Astrocyte (in vitro differentiated cells and primary cell): ENCODE measurements at regions not wholly inside any gene's neighbourhood (a gene's known extent, or its start where the extent isn't known, plus 50 kb on each side); places are given as distances from the start of the nearest gene placed in this dataset.

ENCODE experiments used
- DNase-seq: peaks from one replicate; pipeline ENCODE4 v3.0.0-alpha.2; 2010; ENCODE audit warnings: low read depth
- FAIRE-seq: peaks from 2 replicates; lab custom pipeline; 2011; peaks lifted over from hg19 to GRCh38; lab: Jason Lieb, UNC
- H2AFZ ChIP-seq: 2 replicates; pipeline ENCODE4 v1.6.0; 2012; ENCODE audit warnings: low read depth, low read length, inconsistent platforms
- H3K27ac ChIP-seq: 2 replicates; pipeline ENCODE4 v1.5.1; 2011; ENCODE audit warnings: low read depth, low read length, inconsistent platforms
- H3K27me3 ChIP-seq: 2 replicates; pipeline ENCODE4 v1.6.0; 2011; ENCODE audit warnings: low read length, inconsistent platforms; ENCODE audit not compliant: insufficient read depth
- H3K36me3 ChIP-seq: 2 replicates; pipeline ENCODE4 v1.5.1; 2011; ENCODE audit warnings: low read length, inconsistent platforms; ENCODE audit not compliant: insufficient read depth
- H3K4me1 ChIP-seq: 2 replicates; pipeline ENCODE4 v1.5.1; 2011; ENCODE audit warnings: low read length, inconsistent platforms; ENCODE audit not compliant: insufficient read depth
- H3K4me2 ChIP-seq: 2 replicates; pipeline ENCODE4 v1.6.0; 2012; ENCODE audit warnings: low read length, inconsistent platforms
- H3K4me3 ChIP-seq: 2 replicates; pipeline ENCODE4 v1.5.1; 2011; ENCODE audit warnings: low read depth, mild to moderate bottlenecking, low read length, inconsistent platforms; ENCODE audit not compliant: insufficient read depth
- H3K79me2 ChIP-seq: 2 replicates; pipeline ENCODE4 v1.6.0; 2012; ENCODE audit warnings: mild to moderate bottlenecking, low read length, inconsistent platforms; ENCODE audit not compliant: insufficient read depth
- H3K9ac ChIP-seq: 2 replicates; pipeline ENCODE4 v1.6.0; 2012; ENCODE audit warnings: mild to moderate bottlenecking, low read length, inconsistent platforms
- H3K9me3 ChIP-seq: 2 replicates; pipeline ENCODE4 v1.5.1; 2012; ENCODE audit warnings: low read depth, mild to moderate bottlenecking, low read length, inconsistent platforms; ENCODE audit not compliant: insufficient read depth
- H4K20me1 ChIP-seq: 2 replicates; pipeline ENCODE4 v1.6.0; 2012; ENCODE audit warnings: low read length, inconsistent platforms; ENCODE audit not compliant: insufficient read depth
- H3K27ac Mint-ChIP-seq: one replicate; pipeline ENCODE4 v1.8.0; 2021; ENCODE audit warnings: mild to moderate bottlenecking, mixed read lengths; ENCODE audit not compliant: unreplicated experiment
- H3K27me3 Mint-ChIP-seq: one replicate; pipeline ENCODE4 v1.8.0; 2021; ENCODE audit warnings: low read depth, mixed read lengths; ENCODE audit not compliant: unreplicated experiment
- H3K36me3 Mint-ChIP-seq: one replicate; pipeline ENCODE4 v1.8.0; 2021; ENCODE audit warnings: low read depth, mixed read lengths; ENCODE audit not compliant: unreplicated experiment
- H3K4me1 Mint-ChIP-seq: one replicate; pipeline ENCODE4 v1.8.0; 2021; ENCODE audit warnings: low read depth, mixed read lengths; ENCODE audit not compliant: unreplicated experiment
- H3K4me3 Mint-ChIP-seq: one replicate; pipeline ENCODE4 v1.8.0; 2021; ENCODE audit warnings: mild to moderate bottlenecking, moderate library complexity, mixed read lengths; ENCODE audit not compliant: unreplicated experiment
- H3K9me3 Mint-ChIP-seq: one replicate; pipeline ENCODE4 v1.8.0; 2021; ENCODE audit warnings: mild to moderate bottlenecking, mixed read lengths; ENCODE audit not compliant: unreplicated experiment
- CTCF ChIP-seq: IDR thresholded peaks from 2 replicates; pipeline ENCODE4 v1.5.1; 2011; ENCODE audit warnings: low read depth, mild to moderate bottlenecking, inconsistent platforms, low read length, moderate library complexity; ENCODE audit not compliant: insufficient read depth
- EZH2 ChIP-seq: IDR thresholded peaks from 2 replicates; pipeline ENCODE4 v1.6.1; 2012; ENCODE audit warnings: mild to moderate bottlenecking, low read length, inconsistent platforms; ENCODE audit not compliant: insufficient read depth

- Histone ChIP-seq H3K27me3 (no peaks in the 10 kb centered on the region), H2AFZ (no peak overlapping the region), H3K4me1 (peaks cover 11% of the 10 kb centered on the region), H3K4me3 (no peak overlapping the region), H3K36me3 (no peaks in the 10 kb centered on the region), H3K9ac (no peak overlapping the region), H3K79me2 (no peaks in the 10 kb centered on the region), H3K4me2 (no peak overlapping the region), H4K20me1 (no peaks in the 10 kb centered on the region), H3K27ac (no peak overlapping the region), H3K9me3 (no peaks in the 10 kb centered on the region)
- peak overlapping the region; percentile 66 for H3K27ac Mint-ChIP-seq
- peaks cover 2% of the 10 kb centered on the region for H3K36me3 Mint-ChIP-seq
- H3K27me3 Mint-ChIP-seq, result no peaks in the 10 kb centered on the region
- FAIRE-seq (peak; percentile 43), DNase-seq (peak; percentile 57)
- H3K4me1 Mint-ChIP-seq, result peaks cover 32% of the 10 kb centered on the region
- no peak overlapping the region for H3K4me3 Mint-ChIP-seq
- no peaks in the 10 kb centered on the region for H3K9me3 Mint-ChIP-seq
- TF ChIP-seq CTCF (no peak), EZH2 (no peak)
These were observed 199.4 kb downstream of the IRS1 start for GRCh38 chr2:226600184-226600583.

GRCh38 chr2:226589043-226589442 lies 210.6 kb downstream of the IRS1 start:
- H3K27me3 Mint-ChIP-seq, result no peaks in the 10 kb centered on the region
- no peak for FAIRE-seq
- Histone ChIP-seq H4K20me1 (no peaks in the 10 kb centered on the region), H3K27ac (no peak overlapping the region), H3K4me2 (no peak overlapping the region), H3K9ac (no peak overlapping the region), H3K27me3 (no peaks in the 10 kb centered on the region), H3K4me1 (peaks cover 4% of the 10 kb centered on the region), H3K9me3 (no peaks in the 10 kb centered on the region), H3K36me3 (no peaks in the 10 kb centered on the region), H3K79me2 (no peaks in the 10 kb centered on the region), H2AFZ (no peak overlapping the region), H3K4me3 (no peak overlapping the region)
- H3K27ac Mint-ChIP-seq, result no peak overlapping the region
- no peak overlapping the region for H3K4me3 Mint-ChIP-seq
- H3K4me1 Mint-ChIP-seq, result peaks cover 15% of the 10 kb centered on the region
- TF ChIP-seq EZH2 (no peak), CTCF (no peak)
- peaks cover 7% of the 10 kb centered on the region for H3K9me3 Mint-ChIP-seq
- no peak for DNase-seq
- no peaks in the 10 kb centered on the region for H3K36me3 Mint-ChIP-seq

- Mint-ChIP-seq H3K9me3 (peaks cover 4% of the 10 kb centered on the region), H3K4me3 (no peak overlapping the region), H3K27ac (peak overlapping the region; percentile 28), H3K27me3 (no peaks in the 10 kb centered on the region), H3K36me3 (no peaks in the 10 kb centered on the region), H3K4me1 (peaks cover 43% of the 10 kb centered on the region)
- H4K20me1 ChIP-seq, result no peaks in the 10 kb centered on the region
- H2AFZ ChIP-seq, result no peak overlapping the region
- H3K4me2 ChIP-seq, result no peak overlapping the region
- no peaks in the 10 kb centered on the region for H3K27me3 ChIP-seq
- H3K9me3 ChIP-seq, result no peaks in the 10 kb centered on the region
- no peaks in the 10 kb centered on the region for H3K36me3 ChIP-seq
- H3K9ac ChIP-seq, result no peak overlapping the region
- H3K27ac ChIP-seq, result no peak overlapping the region
- DNase-seq (no peak), FAIRE-seq (no peak)
- no peak overlapping the region for H3K4me3 ChIP-seq
- H3K4me1 ChIP-seq, result peaks cover 26% of the 10 kb centered on the region
- no peak for TF ChIP-seq CTCF
- TF ChIP-seq EZH2, result no peak
- no peaks in the 10 kb centered on the region for H3K79me2 ChIP-seq
These were observed 214.5 kb downstream of the IRS1 start for GRCh38 chr2:226585130-226585561.
